Right forelimb (tissue), 1 donor: ENCODE measurements at regions not wholly inside any gene's neighbourhood (a gene's known extent, or its start where the extent isn't known, plus 50 kb on each side); places are given as distances from the start of the nearest gene placed in this dataset.

Experiments
- DNase-seq: peaks from one replicate; pipeline ENCODE4 v3.0.0-alpha.2; 2018

DNA sequence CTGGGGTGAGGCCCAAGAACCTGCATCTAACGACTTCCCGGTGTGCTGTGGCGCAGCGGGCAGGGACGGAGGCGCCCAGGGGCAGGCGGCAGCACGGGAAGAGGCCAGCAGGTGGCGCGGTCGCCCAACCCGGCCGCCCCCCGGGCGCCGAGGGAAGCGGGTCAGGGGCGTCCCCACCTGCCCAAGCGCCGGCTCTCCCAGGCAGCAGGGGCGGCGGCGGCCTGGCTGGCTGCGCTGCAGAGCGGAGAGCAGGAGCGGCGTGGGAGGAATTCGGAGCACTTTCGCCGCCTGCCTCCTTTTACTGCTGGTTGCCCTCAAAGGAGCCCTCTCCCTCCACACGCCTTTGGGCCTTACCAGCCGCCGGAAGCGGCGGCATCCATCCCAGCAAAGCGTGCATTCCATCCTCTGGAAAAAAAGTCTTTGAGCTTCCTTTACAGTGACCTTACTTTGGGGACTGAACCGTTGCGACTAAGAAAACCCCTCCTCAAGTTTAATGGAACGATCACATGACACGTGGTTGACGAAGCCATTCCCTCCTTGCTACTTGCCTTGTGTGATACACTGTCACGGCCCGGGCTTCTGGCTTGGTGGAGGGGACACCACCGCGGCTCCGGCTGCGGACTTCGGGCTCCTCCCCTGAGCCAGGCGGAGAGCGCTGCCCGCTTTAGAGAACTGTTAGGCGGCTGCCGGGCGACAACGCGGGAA lies 106.8 kb upstream of the CLMP start:
- peak; percentile 82 for DNase-seq

DNA sequence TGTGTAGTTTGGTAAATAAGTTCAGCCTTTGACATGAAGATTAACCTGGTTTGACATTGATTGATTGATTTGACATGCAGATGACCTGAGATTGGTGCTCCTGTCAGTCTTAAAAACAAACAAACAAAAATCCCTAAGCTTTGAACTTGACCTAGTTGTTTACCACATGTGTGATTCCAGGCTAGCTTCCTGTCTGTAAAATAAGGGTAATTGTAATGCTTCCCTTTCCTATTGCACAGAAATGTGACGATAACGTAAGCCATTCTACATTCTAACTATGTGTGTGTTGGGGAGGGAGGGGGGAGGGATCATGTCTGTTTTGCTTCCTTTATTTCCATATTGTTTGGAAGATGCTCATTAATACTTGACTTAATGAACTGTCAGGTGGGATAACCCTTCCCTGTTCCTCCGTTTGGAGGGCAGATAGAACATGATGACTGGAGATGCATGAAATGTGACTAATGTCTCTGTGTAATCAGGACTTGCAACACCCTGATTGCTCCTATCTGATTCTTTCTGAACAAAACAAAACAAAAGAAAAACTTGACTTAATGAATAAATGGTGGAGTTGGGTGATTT lies 106.1 kb upstream of the CLMP start:
- DNase-seq: no peak

DNA sequence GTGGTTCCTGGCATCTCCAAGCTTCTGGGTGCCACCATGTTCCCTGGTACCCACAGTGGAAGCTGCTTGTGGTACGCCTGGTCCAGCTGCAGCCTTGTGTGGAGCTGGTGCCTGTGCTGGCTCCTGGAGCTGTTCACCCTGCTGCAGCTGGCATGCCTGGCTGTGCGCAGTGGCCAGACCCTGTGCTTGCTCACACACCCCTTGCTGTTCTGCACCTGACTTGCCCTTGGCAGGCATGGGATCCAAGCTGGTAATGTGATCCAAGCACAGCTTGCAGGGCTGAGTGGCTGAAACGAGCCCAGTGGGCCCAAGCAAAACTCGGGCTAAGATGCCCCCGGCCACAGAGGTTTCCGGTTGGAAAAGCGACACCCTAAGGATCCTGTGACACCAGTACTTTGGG lies 104.7 kb upstream of the CLMP start:
- no peak for DNase-seq

DNA sequence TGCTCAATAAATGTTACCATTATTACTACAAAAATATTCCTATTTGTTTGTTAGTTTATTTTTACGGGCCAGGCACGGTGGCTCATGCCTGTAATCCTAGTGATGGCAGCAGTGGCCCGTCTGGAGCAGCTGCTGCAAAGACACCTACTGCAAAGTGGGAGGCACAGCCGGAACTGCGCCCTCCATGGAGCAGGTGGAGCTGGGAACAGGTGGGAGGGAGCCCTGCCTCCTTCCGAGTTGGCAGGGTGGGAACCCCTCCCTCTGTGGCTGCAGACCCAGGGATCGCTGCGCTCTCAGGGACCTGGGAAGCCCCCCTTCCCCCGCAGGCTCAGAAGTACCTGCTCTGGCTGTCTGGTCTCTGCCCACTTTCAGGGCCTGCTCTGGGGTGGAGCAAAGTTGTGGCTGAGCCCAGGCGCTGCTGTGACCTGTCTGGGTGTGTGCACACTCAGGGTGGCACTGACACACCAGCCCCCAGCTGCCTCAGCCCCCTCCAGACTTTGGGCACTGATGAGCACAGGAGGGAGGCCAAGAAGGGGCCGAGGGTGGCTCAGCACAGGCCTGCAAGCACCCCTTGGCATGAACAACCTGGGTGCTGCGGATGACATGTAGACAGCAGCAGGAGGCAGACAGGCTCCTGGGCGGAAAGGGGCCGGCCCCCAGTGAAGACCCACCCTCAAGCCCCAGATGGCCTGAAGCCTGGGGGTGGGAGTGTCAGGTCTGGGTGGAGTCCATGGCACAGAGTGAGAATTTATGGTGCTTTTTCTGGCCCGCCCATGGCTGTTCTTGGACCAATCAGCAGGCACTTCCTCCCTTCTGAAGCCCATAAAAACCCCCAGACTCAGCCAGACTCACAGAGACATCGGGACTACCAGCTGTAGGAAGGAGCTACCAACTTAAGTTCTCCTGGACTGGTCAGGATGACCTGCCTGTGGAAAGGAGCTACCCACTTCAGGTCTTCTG lies 103.7 kb upstream of the CLMP start:
- no peak for DNase-seq

DNA sequence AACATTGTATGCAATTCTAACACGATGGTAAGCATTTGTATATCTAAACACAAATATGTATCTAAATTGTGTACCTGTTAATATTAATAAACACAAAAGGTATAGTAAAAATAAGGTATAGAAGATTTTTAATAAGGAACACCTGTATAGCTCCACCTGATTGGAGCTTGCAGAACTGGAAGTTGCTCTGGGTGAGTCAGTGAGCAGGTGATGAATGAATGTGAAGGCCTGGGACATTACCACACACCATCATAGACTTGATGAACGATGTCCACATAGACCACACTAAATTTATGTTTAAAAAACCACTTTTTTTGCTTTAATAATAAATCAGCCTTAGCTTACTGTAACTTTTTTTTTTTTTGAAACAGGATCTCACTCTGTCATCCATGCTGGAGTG lies 97.6 kb upstream of the CLMP start:
- no peak for DNase-seq

DNA sequence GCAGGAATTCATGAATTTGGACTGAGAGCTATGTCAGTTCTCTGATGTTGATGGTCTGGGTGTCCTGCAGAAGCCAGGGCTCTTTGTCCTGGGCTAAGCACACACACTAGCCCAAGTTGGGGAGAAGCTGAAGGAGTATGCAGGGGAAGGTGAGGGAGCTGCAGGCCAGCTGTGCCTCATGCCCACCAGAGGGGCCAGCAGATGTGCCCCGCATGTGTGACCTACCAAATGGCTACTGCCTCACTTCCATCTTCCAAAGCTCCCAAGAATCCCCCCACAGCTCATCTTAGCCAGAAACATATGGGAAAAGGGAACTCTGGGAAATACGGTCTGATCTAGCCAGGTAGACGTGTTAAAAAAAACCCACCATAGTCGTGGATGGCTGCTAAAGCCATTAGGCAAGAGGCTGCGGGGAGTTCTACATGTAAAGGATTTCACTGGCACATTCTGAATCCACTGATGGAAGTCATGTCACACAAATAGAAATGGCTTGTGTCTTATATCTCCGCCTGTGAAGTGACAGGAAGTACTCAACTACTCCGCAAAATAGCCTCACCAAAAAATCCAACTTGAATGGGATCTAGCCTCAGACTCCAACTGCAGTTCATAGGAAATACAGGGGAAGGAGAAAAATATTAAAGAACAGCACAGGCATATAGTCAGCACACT lies 96.3 kb upstream of the CLMP start:
- no peak for DNase-seq

DNA sequence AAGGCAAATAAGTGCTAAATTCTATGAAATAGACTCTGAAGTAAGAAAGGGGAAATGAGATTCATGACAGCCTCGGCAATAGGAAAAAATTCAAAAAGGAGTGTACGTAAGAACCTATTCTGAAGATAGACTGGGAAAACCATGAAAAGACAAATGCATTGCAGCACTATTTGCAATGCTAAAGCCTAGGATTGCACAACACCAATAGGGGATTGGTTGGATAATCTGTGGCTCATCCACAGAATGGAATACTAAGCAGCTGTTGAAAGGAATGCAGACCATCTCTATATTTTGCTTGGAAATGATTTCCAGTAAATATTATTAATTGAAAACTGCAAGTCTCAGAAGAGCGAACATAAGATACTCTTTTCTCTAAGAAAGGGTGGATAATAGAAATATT lies 91.7 kb upstream of the CLMP start:
- DNase-seq: no peak

DNA sequence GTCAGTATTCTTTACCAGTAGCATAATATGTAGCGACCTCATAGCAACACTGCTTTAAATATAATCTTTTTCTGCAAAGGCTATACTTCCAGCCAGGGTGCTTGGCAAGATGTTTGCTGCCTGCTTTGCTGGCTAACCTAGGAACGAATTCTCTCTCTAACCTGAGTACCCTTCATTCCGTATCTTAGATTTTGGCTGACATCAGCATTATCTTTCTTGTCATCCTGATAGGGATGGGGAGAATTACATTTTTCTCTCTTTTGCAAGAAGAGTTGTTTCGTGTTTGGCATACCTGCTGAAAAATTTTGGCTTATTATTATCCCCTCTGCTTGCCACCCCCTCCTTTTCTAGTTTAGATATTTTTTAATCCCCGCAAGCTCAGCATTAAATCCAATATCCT lies 91.2 kb upstream of the CLMP start:
- no peak for DNase-seq

DNA sequence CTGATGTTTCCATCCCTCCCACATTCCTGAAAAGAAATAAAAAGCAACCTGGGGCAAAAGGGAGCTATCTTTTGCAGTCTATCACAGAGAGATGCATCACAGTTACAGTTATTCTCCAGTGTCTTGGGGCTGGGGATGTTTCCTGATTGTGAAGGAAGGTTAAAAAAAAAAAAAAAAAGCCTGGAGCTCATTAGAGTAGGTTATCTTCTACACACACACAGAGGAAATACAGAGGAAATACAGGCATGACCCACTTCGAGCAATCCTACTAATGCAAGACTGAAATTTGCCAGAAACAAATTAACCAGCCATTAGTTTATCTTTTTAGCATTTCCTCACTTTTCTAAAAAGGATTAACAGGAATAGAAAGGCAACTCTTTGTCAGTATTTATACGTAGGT lies 89.4 kb upstream of the CLMP start:
- no peak for DNase-seq

DNA sequence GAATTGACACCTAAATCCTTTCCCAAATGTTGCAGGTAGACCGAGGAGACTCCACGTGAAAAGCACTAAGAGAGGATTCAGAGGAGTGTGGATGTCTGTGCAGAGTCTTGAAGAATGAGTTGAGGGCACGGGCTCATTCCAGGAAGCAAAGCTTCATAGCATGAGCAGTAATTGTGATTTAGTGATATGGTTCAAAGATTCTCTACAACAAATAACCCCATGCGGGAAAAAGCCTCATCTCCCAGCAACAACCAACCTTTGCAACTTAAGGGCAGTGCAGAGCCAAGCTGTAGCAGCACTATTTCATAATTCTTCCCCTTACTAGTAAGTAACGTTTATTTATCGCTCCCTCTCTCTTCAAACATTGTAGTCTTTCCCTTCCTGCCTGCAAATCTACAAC lies 87.5 kb upstream of the CLMP start:
- no peak for DNase-seq

DNA sequence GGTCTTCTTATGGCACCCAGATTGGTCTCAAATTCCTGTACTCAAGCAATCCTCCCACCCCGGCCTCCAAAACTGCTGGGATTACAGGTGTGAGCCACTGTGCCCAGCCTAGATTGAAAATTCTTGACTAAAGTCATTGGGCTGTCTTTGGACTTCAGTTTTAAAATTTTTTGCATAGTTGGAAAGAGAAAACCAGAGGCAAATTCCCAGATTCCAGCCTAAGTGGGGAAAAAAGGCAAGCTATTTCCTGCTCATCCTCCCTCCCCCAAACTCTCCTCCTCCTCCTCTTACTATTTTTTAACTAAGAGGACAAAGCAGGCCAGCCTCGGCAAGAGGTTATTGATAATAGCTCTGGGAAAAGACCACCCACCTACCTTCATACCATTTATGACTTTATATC lies 78.6 kb upstream of the CLMP start:
- no peak for DNase-seq

DNA sequence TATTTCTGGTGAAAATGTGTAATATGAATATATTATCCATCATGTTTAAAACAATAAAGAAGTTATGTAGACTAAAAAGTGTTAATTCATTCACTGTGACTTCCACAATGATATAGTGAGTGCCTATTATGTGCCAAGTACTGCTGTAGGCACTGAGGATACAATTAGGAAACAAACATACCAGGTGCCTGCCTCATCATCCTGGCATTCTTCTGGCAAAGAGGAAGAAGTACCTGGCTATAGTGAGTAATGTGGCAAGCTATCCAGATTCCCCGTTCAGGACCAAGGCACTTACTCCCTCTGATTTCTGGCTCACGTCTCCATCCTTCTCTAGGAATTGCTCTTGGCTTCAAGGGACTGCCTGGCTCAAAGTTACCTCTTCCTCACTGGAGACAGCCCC lies 77.5 kb upstream of the CLMP start:
- DNase-seq: no peak

DNA sequence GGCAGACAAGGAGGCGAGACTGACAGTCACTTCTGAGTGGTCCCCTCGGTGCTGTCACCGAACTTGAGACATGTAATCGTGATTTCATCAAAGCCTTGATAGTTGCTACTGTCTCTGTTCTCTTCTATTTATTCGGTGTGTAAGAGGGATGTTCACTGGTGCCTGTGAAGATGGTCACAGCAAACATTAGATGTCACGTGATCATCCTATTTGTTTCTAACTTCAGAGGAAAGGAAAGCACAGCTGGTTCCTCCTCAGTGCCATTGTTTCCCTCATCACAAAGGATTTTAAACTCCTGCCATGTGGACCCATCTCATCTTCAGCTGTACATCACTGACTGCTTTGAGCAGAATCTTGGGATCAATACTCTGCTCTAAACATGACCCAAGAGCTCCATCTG lies 73.1 kb upstream of the CLMP start:
- no peak for DNase-seq

DNA sequence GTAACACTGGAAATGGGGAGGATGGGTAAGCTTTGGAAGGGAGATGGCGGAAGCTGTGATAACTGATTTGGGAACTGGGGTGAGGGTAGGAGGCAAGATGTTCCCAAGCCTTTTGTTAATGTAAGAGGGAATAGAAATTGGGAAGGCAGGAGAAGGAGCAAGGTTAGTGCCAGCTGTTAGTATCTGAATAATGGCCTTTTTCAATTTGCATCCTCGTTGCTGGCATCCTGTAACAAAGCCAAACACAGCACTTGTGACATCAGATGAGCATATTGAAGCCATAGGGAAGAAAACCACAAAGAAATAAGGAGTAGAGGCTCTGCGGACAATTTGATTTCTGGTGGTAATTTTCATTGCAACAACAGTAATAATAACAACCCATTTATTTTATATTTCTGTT lies 70.9 kb upstream of the CLMP start:
- no peak for DNase-seq

DNA sequence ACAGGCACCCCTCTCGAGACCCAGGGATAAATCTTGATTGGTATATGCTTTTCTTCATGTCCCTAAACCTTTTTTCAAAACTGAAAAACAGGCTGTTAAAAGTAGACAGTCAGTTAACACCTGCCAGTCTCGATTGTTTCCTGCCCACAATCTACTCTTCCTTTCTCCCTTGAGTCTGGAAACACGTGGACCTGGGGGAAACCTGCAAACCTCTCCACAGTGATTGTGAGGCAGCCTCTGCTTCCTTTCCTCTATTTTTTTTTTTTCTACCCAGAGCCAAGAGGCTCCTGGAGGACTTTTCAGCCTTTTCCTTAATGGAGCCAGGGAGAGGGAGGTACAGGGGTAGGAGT lies 69.4 kb upstream of the CLMP start:
- no peak for DNase-seq

DNA sequence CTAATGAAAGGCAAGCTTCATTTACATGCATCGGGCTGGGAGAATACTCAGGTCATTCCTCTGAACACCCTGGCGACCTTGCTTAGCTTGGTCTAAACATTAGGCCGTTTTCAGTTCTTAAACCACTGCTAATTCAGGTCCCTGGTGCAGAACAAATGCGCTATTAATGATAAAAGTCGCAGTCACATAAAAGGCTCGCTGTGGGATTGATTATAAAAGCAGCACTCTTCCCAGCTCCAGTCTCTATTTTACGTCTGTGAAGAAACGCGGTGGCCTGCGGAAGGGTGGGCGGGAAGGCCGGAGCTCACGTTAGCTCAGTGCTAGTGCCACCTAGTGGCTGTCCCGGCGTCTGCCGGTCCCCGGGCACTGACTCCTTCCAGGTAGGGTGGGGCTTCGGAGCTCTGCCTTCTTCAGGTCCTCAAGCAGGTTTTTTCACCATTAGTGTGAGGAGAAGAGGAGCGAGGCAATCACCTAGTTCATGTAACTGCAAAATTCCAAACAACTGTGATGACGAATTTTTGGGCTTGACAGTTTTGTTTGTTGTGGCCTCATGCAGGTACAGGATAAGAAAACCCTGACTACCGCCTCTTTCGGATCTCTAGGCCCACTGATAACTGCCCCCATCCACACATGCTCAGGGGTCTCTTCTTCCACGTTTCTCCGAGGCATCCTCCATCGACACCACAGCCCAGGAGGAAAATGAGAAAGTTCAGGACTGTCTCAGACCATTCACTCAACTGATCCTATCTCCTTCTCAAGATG lies 66.5 kb upstream of the CLMP start:
- DNase-seq: peak; percentile 89

DNA sequence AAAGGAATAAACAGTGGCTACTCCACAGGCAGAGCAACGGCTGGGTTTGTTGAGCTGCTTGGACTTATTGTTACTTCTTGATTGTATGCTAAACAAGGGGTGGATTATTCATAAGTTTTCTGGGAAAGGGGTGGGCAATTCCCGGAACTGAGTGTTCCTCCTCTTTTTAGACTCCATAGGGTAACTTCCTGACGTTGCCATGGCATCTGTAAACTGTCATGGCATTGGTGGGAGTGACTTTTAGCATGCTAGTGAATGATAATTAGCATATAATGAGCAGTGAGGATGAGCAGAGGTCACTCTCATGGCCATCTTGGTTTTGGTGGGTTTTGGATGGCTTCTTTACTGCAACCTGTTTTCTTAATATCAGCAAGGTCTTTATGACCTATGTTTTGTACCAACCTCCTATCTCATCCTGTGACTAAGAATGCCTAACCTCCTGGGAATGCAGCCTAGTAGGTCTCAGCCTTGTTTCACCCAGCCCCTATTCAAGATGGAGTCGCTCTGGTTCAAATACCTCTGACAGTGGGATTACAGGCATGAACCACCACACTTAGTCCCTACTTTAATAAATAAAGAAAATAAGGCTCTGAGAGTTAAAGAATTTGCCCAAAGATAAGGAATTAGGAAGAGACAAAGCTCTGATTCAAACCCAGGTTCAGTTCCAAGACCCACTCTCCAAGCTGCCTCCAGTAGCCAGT lies 65.6 kb upstream of the CLMP start:
- no peak for DNase-seq

DNA sequence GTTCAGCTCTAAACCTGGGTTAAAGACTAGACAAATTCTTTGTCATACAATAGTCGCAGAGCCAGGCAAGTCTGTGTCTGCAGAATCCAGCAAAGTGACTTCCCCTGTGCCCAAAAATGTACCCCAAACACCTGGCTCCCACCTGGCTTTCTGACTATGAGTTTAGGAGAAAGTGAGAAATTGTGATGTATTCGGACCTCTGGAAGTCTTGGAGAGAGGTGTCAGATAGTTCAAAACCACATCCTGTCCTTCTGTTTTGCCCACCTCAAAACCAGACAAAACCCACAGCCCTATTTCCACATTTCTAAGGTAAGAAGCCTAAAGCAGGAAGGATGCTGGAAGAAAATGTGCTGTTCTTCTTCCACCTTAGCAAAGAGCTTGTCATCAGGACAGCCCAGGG lies 63.8 kb upstream of the CLMP start:
- no peak for DNase-seq

DNA sequence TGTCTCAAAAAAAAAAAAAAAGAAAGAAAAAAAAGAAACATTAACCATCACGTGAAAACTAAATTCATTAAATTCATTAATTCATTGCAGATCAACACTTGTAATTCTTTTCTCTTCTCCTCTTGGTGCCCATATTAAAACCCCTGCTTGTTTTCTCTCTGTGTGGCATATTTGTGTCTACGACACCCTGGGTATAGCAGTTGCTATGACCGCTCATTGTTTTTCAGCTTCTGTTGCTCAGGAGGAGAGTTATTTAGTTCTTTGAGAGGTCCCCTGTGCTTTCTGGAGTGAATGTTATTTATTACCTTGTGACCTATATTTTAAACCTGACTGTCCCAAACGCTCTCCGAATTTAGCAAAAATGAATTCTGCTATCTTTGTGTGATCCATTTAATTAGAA lies 62.3 kb upstream of the CLMP start:
- DNase-seq: no peak

DNA sequence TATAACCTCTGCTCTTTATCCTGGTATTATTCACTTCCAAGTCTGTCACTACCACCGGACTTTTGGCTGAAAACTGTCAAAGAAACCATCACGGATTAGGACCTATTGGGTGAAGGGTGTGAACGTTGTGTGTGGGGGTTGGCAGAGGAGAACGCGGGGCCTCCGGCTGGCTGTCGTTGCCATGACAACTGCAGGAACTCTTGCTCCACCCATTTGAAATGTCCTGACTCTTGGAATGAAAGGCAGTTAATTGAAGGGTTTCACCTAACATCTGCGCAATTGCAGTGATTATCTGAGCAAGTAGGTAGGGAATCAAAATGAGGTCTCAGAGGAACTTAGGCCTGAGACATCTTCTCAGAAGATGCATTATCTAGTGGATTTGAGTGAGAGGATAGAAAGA lies 60.9 kb upstream of the CLMP start:
- DNase-seq: peak; percentile 55

DNA sequence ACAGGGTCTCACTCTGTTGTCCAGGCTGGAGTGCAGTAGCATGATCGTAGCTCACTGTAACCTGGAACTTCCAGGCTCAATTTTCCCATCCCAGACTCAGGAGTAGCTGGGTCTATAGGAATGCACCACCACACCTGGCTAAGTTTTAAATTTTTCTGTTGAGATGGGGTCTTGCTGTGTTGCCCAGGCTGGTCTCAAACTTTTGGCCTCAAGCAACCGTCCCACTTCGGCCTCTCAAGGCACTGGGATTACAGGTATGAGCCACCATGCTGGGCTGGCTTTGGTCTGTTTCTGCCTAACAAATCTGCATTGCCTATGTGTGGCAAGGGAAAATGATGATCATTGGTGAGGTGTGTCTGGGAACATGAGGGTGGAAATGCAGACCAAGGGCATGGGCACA lies 59.3 kb upstream of the CLMP start:
- no peak for DNase-seq

DNA sequence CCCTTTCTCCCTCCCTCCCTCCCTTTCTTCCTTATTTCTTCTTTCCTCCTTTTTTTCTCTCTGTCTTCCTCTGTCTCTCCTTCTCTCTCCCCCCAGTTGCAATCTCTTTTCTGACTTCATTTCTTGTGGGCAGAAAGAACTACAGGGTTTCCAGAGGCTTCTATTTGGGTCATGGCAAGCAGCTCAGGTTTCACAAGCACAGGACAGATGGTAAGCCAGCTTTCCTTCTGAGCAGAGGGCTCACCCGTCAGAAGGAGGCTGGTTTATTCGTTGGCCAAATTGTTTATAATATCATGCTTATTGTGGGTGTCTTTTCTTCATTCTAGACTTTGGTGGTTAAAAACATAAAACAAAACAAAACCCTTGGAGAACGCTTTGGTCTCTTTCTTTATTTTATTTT lies 58.9 kb upstream of the CLMP start:
- DNase-seq: no peak
